CD14-positive monocyte (primary cell): ENCODE measurements at regions not wholly inside any gene's neighbourhood (a gene's known extent, or its start where the extent isn't known, plus 50 kb on each side); places are given as distances from the start of the nearest gene placed in this dataset.

Experiments used
- DNase-seq, 3 donors: peaks; one replicate each; pipeline ENCODE4 v3.0.0-alpha.2; 2011 to 2022
- H2AFZ ChIP-seq: 2 replicates; pipeline ENCODE4 v1.6.0; 2012; ENCODE audit warnings: mild to moderate bottlenecking, low read depth, low read length, inconsistent platforms; ENCODE audit not compliant: insufficient read depth, poor library complexity, severe bottlenecking
- H3K27ac ChIP-seq, 2 donors: 1 replicate in 1 of 2; 2 replicates in 1 of 2; pipeline ENCODE4 v1.5.1; 2012 to 2013; ENCODE audit warnings: low read length in 2 of 2, control low read depth in 1 of 2, inconsistent platforms in 1 of 2, low read depth in 1 of 2, mild to moderate bottlenecking in 1 of 2
- H3K27me3 ChIP-seq, 2 donors: one replicate each; pipeline versions ENCODE4 v1.6.0 to v1.6.1; 2011 to 2013; ENCODE audit warnings: low read length in 2 of 2; ENCODE audit not compliant: control insufficient read depth in 2 of 2, insufficient read depth in 2 of 2
- H3K36me3 ChIP-seq, 2 donors: replicated peaks in 1 of 2; 1 replicate in 1 of 2; 2 replicates in 1 of 2; pipeline versions ENCODE4 v1.5.1 to v1.6.1; 2012 to 2013; ENCODE audit warnings: low read length in 2 of 2, control low read depth in 1 of 2, inconsistent platforms in 1 of 2, mild to moderate bottlenecking in 1 of 2; ENCODE audit not compliant: insufficient read depth in 2 of 2, control insufficient read depth in 1 of 2
- H3K4me1 ChIP-seq, 2 donors: 1 replicate in 1 of 2; 2 replicates in 1 of 2; pipeline versions ENCODE4 v1.5.1 to v1.6.1; 2012 to 2013; ENCODE audit warnings: low read length in 2 of 2, control low read depth in 1 of 2, inconsistent platforms in 1 of 2, mild to moderate bottlenecking in 1 of 2, moderate library complexity in 1 of 2; ENCODE audit not compliant: insufficient read depth in 2 of 2, control insufficient read depth in 1 of 2
- H3K4me2 ChIP-seq: replicated peaks from 2 replicates; pipeline ENCODE3; 2012; ENCODE audit warnings: low read length, moderate library complexity, mild to moderate bottlenecking; ENCODE audit not compliant: poor library complexity, severe bottlenecking; ENCODE audit errors: extremely low read depth
- H3K4me3 ChIP-seq, 3 experiments: fragments of 200-600 bp in 1 of 3; sonication (generic) in 1 of 3; replicated peaks in 1 of 3; 1 replicate in 2 of 3; 2 replicates in 1 of 3; pipeline ENCODE4 v1.5.1; 2011 to 2013; ENCODE audit warnings: low read length in 3 of 3, mild to moderate bottlenecking in 3 of 3, control low read depth in 2 of 3, low read depth in 2 of 3, inconsistent platforms in 1 of 3, moderate library complexity in 1 of 3
- H3K79me2 ChIP-seq: 2 replicates; pipeline ENCODE4 v1.6.0; 2012; ENCODE audit warnings: mild to moderate bottlenecking, control low read depth, inconsistent platforms, low read length, moderate library complexity; ENCODE audit not compliant: insufficient read depth
- H3K9ac ChIP-seq: 2 replicates; pipeline ENCODE4 v1.6.0; 2017; ENCODE audit warnings: low read length, mild to moderate bottlenecking; ENCODE audit not compliant: insufficient read depth, poor library complexity, severe bottlenecking
- H3K9me3 ChIP-seq, 2 donors: replicated peaks in 1 of 2; 1 replicate in 1 of 2; 2 replicates in 1 of 2; pipeline versions ENCODE4 v1.5.1 to v1.6.1; 2012 to 2013; ENCODE audit warnings: low read length in 2 of 2, control low read depth in 1 of 2; ENCODE audit not compliant: control insufficient read depth in 1 of 2, insufficient read depth in 1 of 2
- H4K20me1 ChIP-seq: 2 replicates; pipeline ENCODE4 v1.6.0; 2012; ENCODE audit warnings: mild to moderate bottlenecking, low read length, control low read depth, moderate library complexity; ENCODE audit not compliant: insufficient read depth
- H3K27ac Mint-ChIP-seq, 7 donors: one replicate each; pipeline ENCODE4 v1.8.0; 2020; ENCODE audit warnings: mild to moderate bottlenecking in 7 of 7, mixed read lengths in 7 of 7, moderate library complexity in 6 of 7, inconsistent platforms in 2 of 7
- H3K27me3 Mint-ChIP-seq, 3 donors: one replicate each; pipeline ENCODE4 v1.8.0; 2021 to 2022; ENCODE audit warnings: low read depth in 3 of 3, mild to moderate bottlenecking in 3 of 3, mixed read lengths in 3 of 3, moderate library complexity in 3 of 3, inconsistent platforms in 1 of 3
- H3K36me3 Mint-ChIP-seq, 2 donors: one replicate each; pipeline ENCODE4 v1.8.0; 2020; ENCODE audit warnings: mixed read lengths in 2 of 2, inconsistent platforms in 1 of 2, mild to moderate bottlenecking in 1 of 2
- H3K4me1 Mint-ChIP-seq: one replicate; pipeline ENCODE4 v1.8.0; 2020; ENCODE audit warnings: mild to moderate bottlenecking, mixed read lengths
- H3K4me3 Mint-ChIP-seq, 2 donors: one replicate each; pipeline ENCODE4 v1.8.0; 2020; ENCODE audit warnings: mild to moderate bottlenecking in 2 of 2, mixed read lengths in 2 of 2, moderate library complexity in 1 of 2
- H3K9me3 Mint-ChIP-seq, 7 donors: one replicate each; pipeline ENCODE4 v1.8.0; 2020 to 2022; ENCODE audit warnings: mixed read lengths in 7 of 7, mild to moderate bottlenecking in 6 of 7, moderate library complexity in 6 of 7, inconsistent platforms in 2 of 7
- CTCF ChIP-seq: fragments of 200-600 bp; IDR thresholded peaks from one replicate; pipeline ENCODE4 v1.8.0; 2022; ENCODE audit warnings: antibody characterized with exemption, mild to moderate bottlenecking
- WGBS: methylation state at CpG from one replicate; pipeline ENCODE4 v1.1.5; 2013; ENCODE audit warnings: missing lambda C conversion rate; ENCODE audit not compliant: insufficient coverage; 5-methylcytosine and 5-hydroxymethylcytosine counted together
- intact Hi-C, 2 donors: fragments of 100-400 bp; cut with micrococcal nuclease; formaldehyde crosslinking; loops; one replicate each; pipeline versions ENCODE4 v1.15.0 to v1.15.1; 2023

GRCh38 chrX:55159551-55159950 is 60.6 kb upstream of the PAGE5 start:
- TF ChIP-seq CTCF = no peak
- Histone ChIP-seq H3K27me3 (no peaks in the 10 kb centered on the region), H3K9ac (no peak overlapping the region), H3K4me2 (no peak overlapping the region), H3K4me1 (peaks cover 12 to 14% of the 10 kb centered on the region in 2 donors), H3K79me2 (no peaks in the 10 kb centered on the region), H3K27ac (no peak overlapping the region), H2AFZ (no peak overlapping the region), H3K9me3 (no peaks in the 10 kb centered on the region), H4K20me1 (no peaks in the 10 kb centered on the region), H3K4me3 (no peak overlapping the region), H3K36me3 (no peaks in the 10 kb centered on the region)
- peaks cover 0 to 4% (median 0%) of the 10 kb centered on the region in 7 donors for H3K9me3 Mint-ChIP-seq
- H3K4me1 Mint-ChIP-seq = peaks cover 12% of the 10 kb centered on the region
- WGBS = no CpG with 5 or more reads among the region's 3 CpGs
- DNase-seq = no peak
- H3K4me3 Mint-ChIP-seq = no peak overlapping the region
- H3K36me3 Mint-ChIP-seq = peaks cover 0 to 2% of the 10 kb centered on the region in 2 donors
- intact Hi-C loops = loop anchor here in 1 of 2 donors (10.0 kb wide), 1 partner anchor 515 kb away; no protein-coding TSS in a partner anchor
- no peak overlapping the region for H3K27ac Mint-ChIP-seq
- peaks cover 6 to 7% (median 6%) of the 10 kb centered on the region in 3 donors for H3K27me3 Mint-ChIP-seq

GRCh38 chrX:55160685-55161552 is 59.2 kb upstream of the PAGE5 start:
- Mint-ChIP-seq H3K36me3 (no peaks in the 10 kb centered on the region), H3K4me1 (peaks cover 12% of the 10 kb centered on the region), H3K9me3 (peaks cover 0 to 8% (median 0%) of the 10 kb centered on the region in 7 donors), H3K27ac (peak overlapping the region; percentile 91 to 98 (median 95)), H3K27me3 (peaks cover 6 to 12% (median 7%) of the 10 kb centered on the region in 3 donors), H3K4me3 (peak overlapping the region; percentile 86 to 93)
- no peaks in the 10 kb centered on the region for H3K36me3 ChIP-seq
- peak overlapping the region; percentile 48 for H3K9ac ChIP-seq
- DNase-seq = peak; percentile 73 to 78 (median 78)
- H3K27me3 ChIP-seq = no peaks in the 10 kb centered on the region
- peak overlapping the region; percentile 80 to 81 for H3K27ac ChIP-seq
- peak; percentile 65 for TF ChIP-seq CTCF
- H4K20me1 ChIP-seq = no peaks in the 10 kb centered on the region
- 0% methylated on average over 50 of the region's 63 CpGs for WGBS
- no peaks in the 10 kb centered on the region for H3K9me3 ChIP-seq
- peak overlapping the region; percentile 34 to 76 (median 60) for H3K4me3 ChIP-seq
- peak overlapping the region; percentile 85 for H2AFZ ChIP-seq
- intact Hi-C loops = loop anchor here in 1 of 2 donors (5.0 to 10.0 kb wide), 2 partner anchors 156 to 719 kb away; partner anchors contain the start of genes APEX2 and TSR2
- H3K4me1 ChIP-seq = peaks cover 12 to 14% of the 10 kb centered on the region in 2 donors
- no peaks in the 10 kb centered on the region for H3K79me2 ChIP-seq
- H3K4me2 ChIP-seq = peak overlapping the region; percentile 57
